ENCODE measurements at regions not wholly inside any gene's neighbourhood (a gene's known extent, or its start where the extent isn't known, plus 50 kb on each side); places are given as distances from the start of the nearest gene placed in this dataset.

- CTCF ChIA-PET = interaction anchor here (1.1 kb wide), 1 partner anchor 12 kb away, joined by 3 read pairs; no protein-coding TSS in a partner anchor
- Histone ChIP-seq H3K27ac (ENCODE audit: insufficient read depth in 1 of 2, low read depth in 1 of 2, low read length in 2 of 2, poor library complexity in 1 of 2, severe bottlenecking in 2 of 2) (no peak overlapping the region), H3K36me3 (ENCODE audit: control insufficient read depth in 4 of 4, insufficient read depth in 4 of 4, low read length in 3 of 4) (no peaks in the 10 kb centered on the region), H3K27me3 (replicated peaks in 2 of 5; ENCODE audit: control insufficient read depth in 4 of 5, insufficient read depth in 5 of 5, low read length in 4 of 5) (no peaks in the 10 kb centered on the region), H3K4me1 (ENCODE audit: control extremely low read depth in 1 of 4, control insufficient read depth in 4 of 4, insufficient read depth in 4 of 4, low read length in 3 of 4) (peaks cover 0 to 27% (median 17%) of the 10 kb centered on the region in 4 experiments), H3K9me3 (ENCODE audit: control extremely low read depth in 1 of 5, control insufficient read depth in 4 of 5, insufficient read depth in 2 of 5, low read depth in 1 of 5, low read length in 4 of 5) (peaks cover 0 to 2% (median 0%) of the 10 kb centered on the region in 5 experiments), H3K4me3 (ENCODE audit: control insufficient read depth in 1 of 7, extremely low read depth in 1 of 7, insufficient read depth in 4 of 7, low read depth in 2 of 7, low read length in 6 of 7) (no peak overlapping the region)
- DNase-seq = peak in 2 of 3 donors; percentile 38 to 52
- POLR2A ChIA-PET = no interaction called here
- 0% methylated on average over 1 of the region's 3 CpGs for WGBS (ENCODE audit: insufficient coverage)
Observed at GRCh38 chr12:20211541-20211940, 156.8 kb upstream of the PDE3A start.

- WGBS (ENCODE audit: insufficient coverage) = 54% methylated on average over 2 of the region's 2 CpGs
- H3K27ac ChIP-seq (ENCODE audit: insufficient read depth in 1 of 2, low read depth in 1 of 2, low read length in 2 of 2, poor library complexity in 1 of 2, severe bottlenecking in 2 of 2) = no peak overlapping the region
- no peaks in the 10 kb centered on the region for H3K36me3 ChIP-seq (ENCODE audit: control insufficient read depth in 4 of 4, insufficient read depth in 4 of 4, low read length in 3 of 4)
- ChIA-PET POLR2A (no interaction called here), CTCF (interaction anchor here (1.1 kb wide), 1 partner anchor 13 kb away, joined by 3 read pairs; no protein-coding TSS in a partner anchor)
- H3K9me3 ChIP-seq (ENCODE audit: control extremely low read depth in 1 of 5, control insufficient read depth in 4 of 5, insufficient read depth in 2 of 5, low read depth in 1 of 5, low read length in 4 of 5) = peaks cover 0 to 2% (median 0%) of the 10 kb centered on the region in 5 experiments
- no peak overlapping the region for H3K4me3 ChIP-seq (ENCODE audit: control insufficient read depth in 1 of 7, extremely low read depth in 1 of 7, insufficient read depth in 4 of 7, low read depth in 2 of 7, low read length in 6 of 7)
- no peak for DNase-seq
- H3K27me3 ChIP-seq (replicated peaks in 2 of 5; ENCODE audit: control insufficient read depth in 4 of 5, insufficient read depth in 5 of 5, low read length in 4 of 5) = no peaks in the 10 kb centered on the region
- H3K4me1 ChIP-seq (ENCODE audit: control extremely low read depth in 1 of 4, control insufficient read depth in 4 of 4, insufficient read depth in 4 of 4, low read length in 3 of 4) = peaks cover 0 to 27% (median 17%) of the 10 kb centered on the region in 4 experiments
Observed at GRCh38 chr12:20211981-20212421, 156.3 kb upstream of the PDE3A start.

GRCh38 chr12:20212658-20213555 lies 155.4 kb upstream of the PDE3A start:
- H3K4me3 ChIP-seq (ENCODE audit: control insufficient read depth in 1 of 7, extremely low read depth in 1 of 7, insufficient read depth in 4 of 7, low read depth in 2 of 7, low read length in 6 of 7) = no peak overlapping the region
- H3K36me3 ChIP-seq (ENCODE audit: control insufficient read depth in 4 of 4, insufficient read depth in 4 of 4, low read length in 3 of 4) = no peaks in the 10 kb centered on the region
- WGBS (ENCODE audit: insufficient coverage) = 91% methylated on average over 6 of the region's 9 CpGs
- peak in 1 of 3 donors; percentile 22 for DNase-seq
- H3K9me3 ChIP-seq (ENCODE audit: control extremely low read depth in 1 of 5, control insufficient read depth in 4 of 5, insufficient read depth in 2 of 5, low read depth in 1 of 5, low read length in 4 of 5) = peaks cover 0 to 2% (median 0%) of the 10 kb centered on the region in 5 experiments
- no peaks in the 10 kb centered on the region for H3K27me3 ChIP-seq (replicated peaks in 2 of 5; ENCODE audit: control insufficient read depth in 4 of 5, insufficient read depth in 5 of 5, low read length in 4 of 5)
- no peak overlapping the region for H3K27ac ChIP-seq (ENCODE audit: insufficient read depth in 1 of 2, low read depth in 1 of 2, low read length in 2 of 2, poor library complexity in 1 of 2, severe bottlenecking in 2 of 2)
- peaks cover 0 to 27% (median 17%) of the 10 kb centered on the region in 4 experiments for H3K4me1 ChIP-seq (ENCODE audit: control extremely low read depth in 1 of 4, control insufficient read depth in 4 of 4, insufficient read depth in 4 of 4, low read length in 3 of 4)
- ChIA-PET CTCF (interaction anchor here (0.7 kb wide), 1 partner anchor 10 kb away, joined by 3 read pairs; no protein-coding TSS in a partner anchor), POLR2A (no interaction called here)

GRCh38 chr12:20213723-20214625 lies 154.4 kb upstream of the PDE3A start:
- 100% methylated on average over 1 of the region's 7 CpGs for WGBS (ENCODE audit: insufficient coverage)
- Histone ChIP-seq H3K27ac (ENCODE audit: insufficient read depth in 1 of 2, low read depth in 1 of 2, low read length in 2 of 2, poor library complexity in 1 of 2, severe bottlenecking in 2 of 2) (no peak overlapping the region), H3K4me3 (ENCODE audit: control insufficient read depth in 1 of 7, extremely low read depth in 1 of 7, insufficient read depth in 4 of 7, low read depth in 2 of 7, low read length in 6 of 7) (no peak overlapping the region), H3K9me3 (ENCODE audit: control extremely low read depth in 1 of 5, control insufficient read depth in 4 of 5, insufficient read depth in 2 of 5, low read depth in 1 of 5, low read length in 4 of 5) (peaks cover 0 to 2% (median 0%) of the 10 kb centered on the region in 5 experiments), H3K27me3 (replicated peaks in 2 of 5; ENCODE audit: control insufficient read depth in 4 of 5, insufficient read depth in 5 of 5, low read length in 4 of 5) (no peaks in the 10 kb centered on the region), H3K4me1 (ENCODE audit: control extremely low read depth in 1 of 4, control insufficient read depth in 4 of 4, insufficient read depth in 4 of 4, low read length in 3 of 4) (peaks cover 0 to 27% (median 17%) of the 10 kb centered on the region in 4 experiments), H3K36me3 (ENCODE audit: control insufficient read depth in 4 of 4, insufficient read depth in 4 of 4, low read length in 3 of 4) (no peaks in the 10 kb centered on the region)
- no peak for DNase-seq
- POLR2A ChIA-PET = no interaction called here
- CTCF ChIA-PET = no interaction called here

GRCh38 chr12:20220339-20220738 lies 148.0 kb upstream of the PDE3A start:
- H3K27me3 ChIP-seq (replicated peaks in 2 of 5; ENCODE audit: control insufficient read depth in 4 of 5, insufficient read depth in 5 of 5, low read length in 4 of 5) = no peaks in the 10 kb centered on the region
- DNase-seq = peak in 2 of 3 donors; percentile 24
- H3K4me3 ChIP-seq (ENCODE audit: control insufficient read depth in 1 of 7, extremely low read depth in 1 of 7, insufficient read depth in 4 of 7, low read depth in 2 of 7, low read length in 6 of 7) = no peak overlapping the region
- H3K36me3 ChIP-seq (ENCODE audit: control insufficient read depth in 4 of 4, insufficient read depth in 4 of 4, low read length in 3 of 4) = no peaks in the 10 kb centered on the region
- no CpG with 5 or more reads among the region's 1 CpG for WGBS (ENCODE audit: insufficient coverage)
- ChIA-PET CTCF (no interaction called here), POLR2A (no interaction called here)
- peaks cover 0 to 2% (median 0%) of the 10 kb centered on the region in 5 experiments for H3K9me3 ChIP-seq (ENCODE audit: control extremely low read depth in 1 of 5, control insufficient read depth in 4 of 5, insufficient read depth in 2 of 5, low read depth in 1 of 5, low read length in 4 of 5)
- no peaks in the 10 kb centered on the region for H3K4me1 ChIP-seq (ENCODE audit: control extremely low read depth in 1 of 4, control insufficient read depth in 4 of 4, insufficient read depth in 4 of 4, low read length in 3 of 4)
- no peak overlapping the region for H3K27ac ChIP-seq (ENCODE audit: insufficient read depth in 1 of 2, low read depth in 1 of 2, low read length in 2 of 2, poor library complexity in 1 of 2, severe bottlenecking in 2 of 2)

GRCh38 chr12:20232931-20233675 lies 135.2 kb upstream of the PDE3A start:
- Histone ChIP-seq H3K9me3 (ENCODE audit: control extremely low read depth in 1 of 5, control insufficient read depth in 4 of 5, insufficient read depth in 2 of 5, low read depth in 1 of 5, low read length in 4 of 5) (peaks cover 0 to 9% (median 4%) of the 10 kb centered on the region in 5 experiments), H3K4me3 (ENCODE audit: control insufficient read depth in 1 of 7, extremely low read depth in 1 of 7, insufficient read depth in 4 of 7, low read depth in 2 of 7, low read length in 6 of 7) (no peak overlapping the region), H3K4me1 (ENCODE audit: control extremely low read depth in 1 of 4, control insufficient read depth in 4 of 4, insufficient read depth in 4 of 4, low read length in 3 of 4) (peaks cover 0 to 8% (median 2%) of the 10 kb centered on the region in 4 experiments), H3K36me3 (ENCODE audit: control insufficient read depth in 4 of 4, insufficient read depth in 4 of 4, low read length in 3 of 4) (no peaks in the 10 kb centered on the region), H3K27me3 (replicated peaks in 2 of 5; ENCODE audit: control insufficient read depth in 4 of 5, insufficient read depth in 5 of 5, low read length in 4 of 5) (no peaks in the 10 kb centered on the region), H3K27ac (ENCODE audit: insufficient read depth in 1 of 2, low read depth in 1 of 2, low read length in 2 of 2, poor library complexity in 1 of 2, severe bottlenecking in 2 of 2) (no peak overlapping the region)
- ChIA-PET POLR2A (interaction anchor here (0.5 kb wide), 1 partner anchor 24 kb away, joined by 3 read pairs; no protein-coding TSS in a partner anchor), CTCF (no interaction called here)
- peak; percentile 40 to 80 (median 67) for DNase-seq
- 85% methylated on average over 1 of the region's 5 CpGs for WGBS (ENCODE audit: insufficient coverage)

Measured in common myeloid progenitor, CD34-positive (primary cell).